ENCODE measurements at regions not wholly inside any gene's neighbourhood (a gene's known extent, or its start where the extent isn't known, plus 50 kb on each side); places are given as distances from the start of the nearest gene placed in this dataset.

DNA sequence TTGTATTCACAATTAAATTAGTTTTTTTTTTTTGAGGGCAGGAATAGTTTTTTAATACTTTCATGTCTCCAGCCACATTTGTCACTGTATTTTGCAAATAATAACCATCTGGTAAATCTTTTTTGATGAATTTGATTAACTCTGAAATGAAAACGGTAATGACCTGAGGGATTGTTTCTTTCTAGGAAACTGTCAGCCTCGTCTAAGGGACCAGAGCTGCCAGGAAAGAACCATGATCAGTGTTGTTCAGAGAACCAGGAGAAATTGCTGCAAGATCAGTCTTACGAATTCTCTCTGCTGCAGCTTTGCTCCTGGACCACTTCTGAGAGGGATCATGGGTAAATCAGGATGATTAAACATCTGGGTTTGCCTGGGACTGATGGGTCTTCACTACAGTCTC, 114.5 kb upstream of the TAF11L2 start:
- no peak overlapping the region for H3K4me3 ChIP-seq (ENCODE audit: low read depth, low read length)
- TF ChIP-seq, protein P1, sequence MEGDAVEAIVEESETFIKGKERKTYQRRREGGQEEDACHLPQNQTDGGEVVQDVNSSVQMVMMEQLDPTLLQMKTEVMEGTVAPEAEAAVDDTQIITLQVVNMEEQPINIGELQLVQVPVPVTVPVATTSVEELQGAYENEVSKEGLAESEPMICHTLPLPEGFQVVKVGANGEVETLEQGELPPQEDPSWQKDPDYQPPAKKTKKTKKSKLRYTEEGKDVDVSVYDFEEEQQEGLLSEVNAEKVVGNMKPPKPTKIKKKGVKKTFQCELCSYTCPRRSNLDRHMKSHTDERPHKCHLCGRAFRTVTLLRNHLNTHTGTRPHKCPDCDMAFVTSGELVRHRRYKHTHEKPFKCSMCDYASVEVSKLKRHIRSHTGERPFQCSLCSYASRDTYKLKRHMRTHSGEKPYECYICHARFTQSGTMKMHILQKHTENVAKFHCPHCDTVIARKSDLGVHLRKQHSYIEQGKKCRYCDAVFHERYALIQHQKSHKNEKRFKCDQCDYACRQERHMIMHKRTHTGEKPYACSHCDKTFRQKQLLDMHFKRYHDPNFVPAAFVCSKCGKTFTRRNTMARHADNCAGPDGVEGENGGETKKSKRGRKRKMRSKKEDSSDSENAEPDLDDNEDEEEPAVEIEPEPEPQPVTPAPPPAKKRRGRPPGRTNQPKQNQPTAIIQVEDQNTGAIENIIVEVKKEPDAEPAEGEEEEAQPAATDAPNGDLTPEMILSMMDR (IDR thresholded peaks at IDR 0.05; ENCODE audit: low read depth, low read length), result no peak
- DNase-seq (ENCODE audit: low read depth, low spot score), result no peak
- in situ Hi-C loops (cut with HindIII; ENCODE audit: low sequenced_read_pairs), result no loop called here

DNA sequence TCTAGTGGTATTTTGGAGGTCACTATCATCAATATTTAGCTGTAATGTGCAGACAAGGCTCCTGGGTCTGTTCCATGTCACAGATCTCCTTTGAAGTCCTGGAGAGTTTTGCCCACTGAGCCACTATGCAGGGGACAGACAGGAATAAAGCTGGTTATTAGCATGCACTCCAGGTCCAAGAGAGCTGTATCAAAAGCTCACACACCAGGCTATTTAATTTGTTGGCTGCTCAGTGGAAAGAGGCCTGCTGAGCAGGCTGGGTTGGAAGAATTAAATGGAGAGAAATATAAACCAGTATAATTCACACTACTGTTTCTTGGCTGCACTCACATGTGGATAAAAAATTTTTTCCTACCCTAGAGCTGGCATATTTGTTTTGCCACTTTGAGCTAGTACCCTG, 113.8 kb upstream of the TAF11L2 start:
- in situ Hi-C loops (cut with HindIII; ENCODE audit: low sequenced_read_pairs), result no loop called here
- no peak overlapping the region for H3K4me3 ChIP-seq (ENCODE audit: low read depth, low read length)

DNA sequence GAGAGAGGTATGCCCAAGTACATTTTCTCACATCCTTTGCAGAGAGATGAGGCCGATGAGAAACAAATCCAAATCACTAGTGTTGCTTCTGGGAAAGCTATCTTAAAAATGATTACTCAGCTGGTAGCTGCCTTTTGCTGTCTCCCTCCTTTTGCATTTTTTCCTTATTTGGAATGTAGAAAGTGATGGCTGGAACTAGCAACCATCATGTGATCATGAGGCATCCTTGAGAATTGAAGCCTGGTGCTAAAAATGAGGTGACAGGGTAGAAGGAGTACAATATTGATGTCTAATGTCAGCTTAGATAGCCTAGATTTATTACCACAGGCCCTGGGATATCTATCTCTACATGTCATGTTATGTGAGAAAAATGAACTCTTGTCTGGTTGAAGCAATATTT, 109.3 kb upstream of the TAF11L2 start:
- in situ Hi-C loops (cut with HindIII; ENCODE audit: low sequenced_read_pairs), result no loop called here
- TF ChIP-seq, protein P1 (IDR thresholded peaks at IDR 0.05; ENCODE audit: low read depth, low read length), result no peak

More for the DNA sequence above, 113.8 kb upstream of the TAF11L2 start:
- no peak for DNase-seq (ENCODE audit: low read depth, low spot score)
- TF ChIP-seq, protein P1 (IDR thresholded peaks at IDR 0.05; ENCODE audit: low read depth, low read length), result no peak

DNA sequence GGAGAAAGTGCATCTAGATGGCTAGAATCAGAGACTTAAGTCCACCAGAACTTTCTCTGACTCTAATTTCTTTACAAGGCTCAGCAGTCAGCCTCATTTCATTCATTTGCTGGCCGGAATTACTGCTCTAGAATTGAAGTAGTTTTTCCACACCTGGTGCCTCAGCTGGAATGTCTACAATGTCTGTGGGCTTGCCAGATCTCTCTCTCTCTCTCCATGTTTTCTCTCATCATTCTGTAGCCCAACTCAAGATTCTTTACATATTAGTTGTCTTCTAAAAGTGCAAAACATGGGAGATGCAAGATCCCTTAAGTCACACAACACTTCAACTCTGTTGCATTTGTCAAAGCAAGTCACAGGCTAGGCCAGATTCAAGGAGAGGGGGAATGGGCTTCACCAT, 103.9 kb upstream of the TAF11L2 start:
- in situ Hi-C loops (cut with HindIII; ENCODE audit: low sequenced_read_pairs), result no loop called here
- TF ChIP-seq, protein P1 (IDR thresholded peaks at IDR 0.05; ENCODE audit: low read depth, low read length), result no peak
- DNase-seq (ENCODE audit: low read depth, low spot score), result no peak
- no peak overlapping the region for H3K4me3 ChIP-seq (ENCODE audit: low read depth, low read length)

More for the DNA sequence above, 109.3 kb upstream of the TAF11L2 start:
- DNase-seq (ENCODE audit: low read depth, low spot score), result no peak
- H3K4me3 ChIP-seq (ENCODE audit: low read depth, low read length), result no peak overlapping the region

DNA sequence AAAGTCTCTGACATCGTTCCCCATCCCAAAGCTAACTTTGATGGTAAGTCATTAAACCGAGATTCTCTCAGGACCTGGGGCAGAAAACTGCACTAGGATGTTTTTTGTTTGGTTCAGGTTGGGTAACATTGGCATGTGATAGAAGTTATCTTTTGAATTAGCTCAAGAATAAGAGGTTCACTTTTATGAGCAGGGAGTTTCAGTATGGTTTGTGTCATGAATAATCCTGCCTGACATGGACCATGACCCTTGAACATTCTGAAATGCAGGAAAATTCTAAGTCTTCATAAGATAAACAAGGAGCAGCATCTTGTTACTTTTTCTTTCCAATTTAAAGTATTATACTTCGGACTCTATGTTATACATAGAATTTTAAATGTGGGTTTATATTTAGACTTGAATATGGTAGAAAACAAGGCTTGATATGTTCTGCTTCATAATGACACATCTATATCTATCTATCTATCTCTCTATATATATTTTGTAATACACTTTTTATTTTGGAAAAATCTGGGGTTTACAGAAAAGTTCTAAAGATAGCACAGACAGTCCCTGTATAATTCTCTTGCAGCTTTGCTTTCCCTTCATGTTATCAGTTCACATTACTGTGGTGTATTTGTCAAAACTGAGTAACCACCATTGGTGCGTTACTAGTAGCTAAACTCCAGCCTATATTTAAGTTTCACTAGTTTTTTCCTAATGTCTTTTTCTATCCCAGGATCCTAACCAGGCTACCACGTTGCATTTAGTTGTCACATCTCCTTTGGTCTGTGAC, 102.7 kb upstream of the TAF11L2 start:
- in situ Hi-C loops (cut with HindIII; ENCODE audit: low sequenced_read_pairs), result no loop called here
- no peak for DNase-seq (ENCODE audit: low read depth, low spot score)
- TF ChIP-seq, protein P1 (IDR thresholded peaks at IDR 0.05; ENCODE audit: low read depth, low read length), result no peak
- H3K4me3 ChIP-seq (ENCODE audit: low read depth, low read length), result no peak overlapping the region

DNA sequence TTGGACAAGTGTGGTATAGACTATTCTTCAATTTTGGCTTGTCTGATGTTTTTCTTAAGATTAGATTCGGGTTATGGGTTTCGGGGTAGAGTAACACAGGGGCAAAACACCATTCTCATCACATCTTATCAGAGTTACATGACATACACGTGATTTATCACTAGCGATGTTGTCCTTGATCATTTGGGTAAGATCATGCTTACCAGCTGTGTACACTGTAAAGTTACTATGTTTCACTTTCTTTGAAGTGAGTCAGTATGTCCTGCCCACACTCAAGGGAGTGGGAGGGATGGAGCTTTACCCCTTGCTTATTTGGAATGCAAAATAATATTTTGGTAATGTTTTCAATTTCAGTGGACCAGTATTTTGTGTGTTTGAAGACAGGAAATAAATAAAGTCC, 101.8 kb upstream of the TAF11L2 start:
- in situ Hi-C loops (cut with HindIII; ENCODE audit: low sequenced_read_pairs), result no loop called here
- H3K4me3 ChIP-seq (ENCODE audit: low read depth, low read length), result no peak overlapping the region
- TF ChIP-seq, protein P1 (IDR thresholded peaks at IDR 0.05; ENCODE audit: low read depth, low read length), result no peak
- DNase-seq (ENCODE audit: low read depth, low spot score), result no peak

Measured in astrocyte of the spinal cord (primary cell).